ENCODE measurements at regions not wholly inside any gene's neighbourhood (a gene's known extent, or its start where the extent isn't known, plus 50 kb on each side); places are given as distances from the start of the nearest gene placed in this dataset.

- Histone ChIP-seq H3K4me1 (ENCODE audit: insufficient read depth, low read length) (no peaks in the 10 kb centered on the region), H3K27ac (ENCODE audit: low read depth, low read length) (no peak overlapping the region), H3K4me3 (ENCODE audit: insufficient read depth, low read depth, low read length) (no peak overlapping the region), H3K27me3 (ENCODE audit: insufficient read depth, low read length) (no peaks in the 10 kb centered on the region), H3K4me2 (ENCODE audit: low read length) (no peak overlapping the region), H4K20me1 (ENCODE audit: insufficient read depth, low read length) (no peaks in the 10 kb centered on the region), H3K9me3 (ENCODE audit: insufficient read depth, low read depth, low read length) (no peaks in the 10 kb centered on the region), H3K79me2 (ENCODE audit: insufficient read depth, low read length) (no peaks in the 10 kb centered on the region), H3K9ac (ENCODE audit: low read length) (no peak overlapping the region), H2AFZ (ENCODE audit: low read depth, low read length) (no peak overlapping the region), H3K36me3 (ENCODE audit: insufficient read depth, low read length) (no peaks in the 10 kb centered on the region)
- Mint-ChIP-seq H3K4me3 (ENCODE audit: unreplicated experiment) (no peak overlapping the region), H3K36me3 (ENCODE audit: low read depth, unreplicated experiment) (no peaks in the 10 kb centered on the region), H3K9me3 (ENCODE audit: unreplicated experiment) (no peaks in the 10 kb centered on the region), H3K27ac (ENCODE audit: unreplicated experiment) (no peak overlapping the region), H3K4me1 (ENCODE audit: low read depth, unreplicated experiment) (no peaks in the 10 kb centered on the region), H3K27me3 (ENCODE audit: low read depth, unreplicated experiment) (peaks cover 4% of the 10 kb centered on the region)
- DNase-seq (ENCODE audit: low read depth) (no peak), FAIRE-seq (peak; percentile 41)
- TF ChIP-seq EZH2 (IDR thresholded peaks at IDR 0.05; ENCODE audit: insufficient read depth, low read length): no peak
These were observed 201.6 kb upstream of the KCNK2 start for GRCh38 chr1:214880956-214881355.

GRCh38 chr1:214882616-214883015 is 199.9 kb upstream of the KCNK2 start:
- H3K36me3 Mint-ChIP-seq (ENCODE audit: low read depth, unreplicated experiment): no peaks in the 10 kb centered on the region
- no peaks in the 10 kb centered on the region for H3K4me1 Mint-ChIP-seq (ENCODE audit: low read depth, unreplicated experiment)
- H3K9me3 ChIP-seq (ENCODE audit: insufficient read depth, low read depth, low read length): no peaks in the 10 kb centered on the region
- TF ChIP-seq CTCF (IDR thresholded peaks at IDR 0.05; ENCODE audit: insufficient read depth, low read depth, low read length) (no peak), EZH2 (IDR thresholded peaks at IDR 0.05; ENCODE audit: insufficient read depth, low read length) (no peak)
- H3K4me1 ChIP-seq (ENCODE audit: insufficient read depth, low read length): no peaks in the 10 kb centered on the region
- H3K9me3 Mint-ChIP-seq (ENCODE audit: unreplicated experiment): no peaks in the 10 kb centered on the region
- H3K9ac ChIP-seq (ENCODE audit: low read length): no peak overlapping the region
- no peaks in the 10 kb centered on the region for H3K36me3 ChIP-seq (ENCODE audit: insufficient read depth, low read length)
- no peak for FAIRE-seq
- H2AFZ ChIP-seq (ENCODE audit: low read depth, low read length): no peak overlapping the region
- H3K79me2 ChIP-seq (ENCODE audit: insufficient read depth, low read length): no peaks in the 10 kb centered on the region
- no peak overlapping the region for H3K27ac ChIP-seq (ENCODE audit: low read depth, low read length)
- no peaks in the 10 kb centered on the region for H3K27me3 ChIP-seq (ENCODE audit: insufficient read depth, low read length)
- no peaks in the 10 kb centered on the region for H3K27me3 Mint-ChIP-seq (ENCODE audit: low read depth, unreplicated experiment)
- H4K20me1 ChIP-seq (ENCODE audit: insufficient read depth, low read length): no peaks in the 10 kb centered on the region
- no peak overlapping the region for H3K4me3 ChIP-seq (ENCODE audit: insufficient read depth, low read depth, low read length)
- no peak overlapping the region for H3K4me3 Mint-ChIP-seq (ENCODE audit: unreplicated experiment)
- DNase-seq (ENCODE audit: low read depth): no peak
- no peak overlapping the region for H3K27ac Mint-ChIP-seq (ENCODE audit: unreplicated experiment)
- H3K4me2 ChIP-seq (ENCODE audit: low read length): no peak overlapping the region

- Histone ChIP-seq H3K4me3 (ENCODE audit: insufficient read depth, low read depth, low read length) (no peak overlapping the region), H3K36me3 (ENCODE audit: insufficient read depth, low read length) (no peaks in the 10 kb centered on the region), H3K27me3 (ENCODE audit: insufficient read depth, low read length) (no peaks in the 10 kb centered on the region), H3K79me2 (ENCODE audit: insufficient read depth, low read length) (no peaks in the 10 kb centered on the region), H2AFZ (ENCODE audit: low read depth, low read length) (no peak overlapping the region), H3K4me1 (ENCODE audit: insufficient read depth, low read length) (no peaks in the 10 kb centered on the region), H4K20me1 (ENCODE audit: insufficient read depth, low read length) (no peaks in the 10 kb centered on the region), H3K9ac (ENCODE audit: low read length) (no peak overlapping the region), H3K27ac (ENCODE audit: low read depth, low read length) (no peak overlapping the region), H3K9me3 (ENCODE audit: insufficient read depth, low read depth, low read length) (no peaks in the 10 kb centered on the region), H3K4me2 (ENCODE audit: low read length) (no peak overlapping the region)
- Mint-ChIP-seq H3K9me3 (ENCODE audit: unreplicated experiment) (no peaks in the 10 kb centered on the region), H3K4me3 (ENCODE audit: unreplicated experiment) (no peak overlapping the region), H3K27ac (ENCODE audit: unreplicated experiment) (no peak overlapping the region), H3K27me3 (ENCODE audit: low read depth, unreplicated experiment) (no peaks in the 10 kb centered on the region), H3K4me1 (ENCODE audit: low read depth, unreplicated experiment) (peaks cover 2% of the 10 kb centered on the region), H3K36me3 (ENCODE audit: low read depth, unreplicated experiment) (no peaks in the 10 kb centered on the region)
- FAIRE-seq: peak; percentile 20
- TF ChIP-seq CTCF (IDR thresholded peaks at IDR 0.05; ENCODE audit: insufficient read depth, low read depth, low read length): no peak
- TF ChIP-seq EZH2 (IDR thresholded peaks at IDR 0.05; ENCODE audit: insufficient read depth, low read length): no peak
- peak; percentile 10 for DNase-seq (ENCODE audit: low read depth)
These were observed 187.4 kb upstream of the KCNK2 start for GRCh38 chr1:214895011-214895600.

All from astrocyte (in vitro differentiated cells and primary cell).